Loucy (cell line): ENCODE measurements at regions not wholly inside any gene's neighbourhood (a gene's known extent, or its start where the extent isn't known, plus 50 kb on each side); places are given as distances from the start of the nearest gene placed in this dataset.

Source experiments
- CTCF ChIP-seq: fragments of 200-600 bp; sonication (generic); conservative IDR thresholded peaks from 2 replicates; pipeline ENCODE4 v1.5.1; 2014; ENCODE audit warnings: mild to moderate bottlenecking, antibody characterized with exemption, low read length
- EZH2phosphoT487 ChIP-seq: fragments of 200-600 bp; IDR thresholded peaks from 2 replicates; pipeline ENCODE4 v1.6.1; 2018; ENCODE audit warnings: antibody characterized with exemption, mild to moderate bottlenecking, moderate library complexity, borderline replicate concordance

- no peak for TF ChIP-seq EZH2phosphoT487
- no peak for TF ChIP-seq CTCF
Observed at GRCh38 chr7:116120839-116121238, 89.5 kb upstream of the TES start.
